A673 (cell line): ENCODE measurements at regions not wholly inside any gene's neighbourhood (a gene's known extent, or its start where the extent isn't known, plus 50 kb on each side); places are given as distances from the start of the nearest gene placed in this dataset.

Source experiments
- EZH2 ChIP-seq: fragments of 200-600 bp; sonication (generic); IDR thresholded peaks from 2 replicates; pipeline ENCODE4 v1.6.1; 2017; ENCODE audit warnings: borderline replicate concordance, low read depth, mild to moderate bottlenecking, mixed read lengths, antibody characterized with exemption, low read length; ENCODE audit not compliant: poor library complexity, severe bottlenecking
- TF ChIP-seq, protein P1 (sequence below): fragments of 300-800, 200-600 bp; sonication (generic); conservative IDR thresholded peaks from 2 replicates; pipeline ENCODE4 v1.5.1; 2017; ENCODE audit warnings: low read depth, mild to moderate bottlenecking, antibody characterized with exemption, low read length, moderate library complexity, mixed read lengths

DNA sequence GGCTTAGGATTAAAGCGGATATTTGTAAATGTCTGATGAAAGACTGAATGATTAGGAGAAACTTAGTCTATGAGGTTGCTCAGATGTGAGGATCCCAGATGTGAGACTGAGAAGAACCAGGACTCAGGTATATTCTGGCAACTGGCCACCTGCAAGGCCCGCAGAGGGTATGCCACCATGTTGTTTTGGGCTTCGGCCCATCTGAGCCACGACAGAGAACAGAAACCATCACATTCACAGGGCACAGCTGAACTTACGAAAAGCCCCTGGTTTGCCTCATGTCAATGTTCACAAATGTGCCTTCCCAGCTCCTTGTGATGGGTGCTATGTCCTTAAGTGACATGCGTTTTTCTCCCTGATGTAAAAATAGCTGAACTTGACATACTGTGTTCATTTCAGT is 412.5 kb upstream of the RORA start:
- TF ChIP-seq, protein P1, sequence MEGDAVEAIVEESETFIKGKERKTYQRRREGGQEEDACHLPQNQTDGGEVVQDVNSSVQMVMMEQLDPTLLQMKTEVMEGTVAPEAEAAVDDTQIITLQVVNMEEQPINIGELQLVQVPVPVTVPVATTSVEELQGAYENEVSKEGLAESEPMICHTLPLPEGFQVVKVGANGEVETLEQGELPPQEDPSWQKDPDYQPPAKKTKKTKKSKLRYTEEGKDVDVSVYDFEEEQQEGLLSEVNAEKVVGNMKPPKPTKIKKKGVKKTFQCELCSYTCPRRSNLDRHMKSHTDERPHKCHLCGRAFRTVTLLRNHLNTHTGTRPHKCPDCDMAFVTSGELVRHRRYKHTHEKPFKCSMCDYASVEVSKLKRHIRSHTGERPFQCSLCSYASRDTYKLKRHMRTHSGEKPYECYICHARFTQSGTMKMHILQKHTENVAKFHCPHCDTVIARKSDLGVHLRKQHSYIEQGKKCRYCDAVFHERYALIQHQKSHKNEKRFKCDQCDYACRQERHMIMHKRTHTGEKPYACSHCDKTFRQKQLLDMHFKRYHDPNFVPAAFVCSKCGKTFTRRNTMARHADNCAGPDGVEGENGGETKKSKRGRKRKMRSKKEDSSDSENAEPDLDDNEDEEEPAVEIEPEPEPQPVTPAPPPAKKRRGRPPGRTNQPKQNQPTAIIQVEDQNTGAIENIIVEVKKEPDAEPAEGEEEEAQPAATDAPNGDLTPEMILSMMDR: no peak
- TF ChIP-seq EZH2: no peak
